Forelimb muscle (tissue), 1 donor: ENCODE measurements at regions not wholly inside any gene's neighbourhood (a gene's known extent, or its start where the extent isn't known, plus 50 kb on each side); places are given as distances from the start of the nearest gene placed in this dataset.
A peak's percentile ranks its signal among the peaks of the same experiment; 100 is the strongest.

Experiments
- DNase-seq: peaks from one replicate; pipeline ENCODE4 v3.0.0-alpha.2; 2013; ENCODE audit warnings: low read depth

- no peak for DNase-seq
Measured at GRCh38 chr10:21031232-21031795, 134.2 kb upstream of the NEBL start.

GRCh38 chr10:21030091-21030490 lies 133.0 kb upstream of the NEBL start:
- DNase-seq, result no peak

GRCh38 chr10:21022821-21023220 lies 125.7 kb upstream of the NEBL start:
- DNase-seq, result peak; percentile 9

DNA sequence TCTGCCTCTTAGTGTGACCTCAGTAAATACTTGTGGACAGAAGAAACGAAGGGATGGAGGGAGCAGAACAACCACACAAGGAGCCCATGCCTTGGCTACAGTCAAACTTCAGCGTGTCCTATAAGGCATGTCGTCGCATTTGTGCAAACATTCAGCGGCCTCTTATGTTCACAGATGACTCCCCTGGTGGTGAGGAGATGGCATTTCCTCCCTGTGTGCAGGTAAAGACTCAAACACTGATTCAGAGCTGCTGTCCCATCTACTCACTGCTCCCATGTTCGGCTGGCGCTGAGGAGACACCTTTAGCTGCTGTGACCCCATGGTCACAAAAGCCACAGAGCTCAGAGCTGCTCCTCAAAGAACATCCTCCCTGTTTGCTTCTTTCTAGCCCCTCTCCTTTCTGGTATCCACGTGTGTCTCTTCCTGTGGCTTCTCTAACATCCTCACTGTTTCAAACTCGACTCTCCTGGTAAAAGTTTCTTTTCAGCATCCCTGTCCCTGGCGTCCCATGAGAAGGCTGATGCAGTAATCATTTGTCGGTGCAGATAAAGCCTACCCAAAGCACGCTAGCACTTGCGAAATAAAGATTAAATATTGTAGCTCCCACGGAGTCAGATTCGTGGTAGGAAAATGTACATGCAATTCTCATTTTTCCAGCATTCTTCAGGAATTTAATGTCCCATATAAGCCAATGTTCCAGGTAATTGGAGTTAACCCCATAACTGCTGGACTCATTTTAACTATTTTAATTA lies 124.9 kb upstream of the NEBL start:
- DNase-seq, result no peak

DNA sequence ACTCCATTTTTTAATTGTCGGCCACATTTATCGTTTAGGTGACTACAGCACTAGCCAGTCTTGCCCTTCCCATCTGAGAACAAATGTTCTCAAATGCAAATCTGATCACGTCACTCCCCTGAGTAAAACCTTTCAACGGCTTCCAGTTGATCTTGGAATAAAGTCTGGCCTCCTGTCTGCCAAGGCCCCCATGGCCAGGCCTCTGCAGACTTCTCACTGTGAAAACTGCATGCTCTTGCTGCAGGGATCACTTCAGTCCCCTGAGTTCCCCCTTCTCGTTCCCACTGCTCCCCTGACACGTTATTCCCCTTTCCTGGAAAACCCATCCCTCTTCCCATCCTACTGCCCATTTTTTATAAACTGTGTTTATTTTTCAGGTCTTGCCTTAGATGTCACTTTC lies 124.1 kb upstream of the NEBL start:
- DNase-seq, result no peak

GRCh38 chr10:21020545-21020944 lies 123.4 kb upstream of the NEBL start:
- DNase-seq, result no peak

DNA sequence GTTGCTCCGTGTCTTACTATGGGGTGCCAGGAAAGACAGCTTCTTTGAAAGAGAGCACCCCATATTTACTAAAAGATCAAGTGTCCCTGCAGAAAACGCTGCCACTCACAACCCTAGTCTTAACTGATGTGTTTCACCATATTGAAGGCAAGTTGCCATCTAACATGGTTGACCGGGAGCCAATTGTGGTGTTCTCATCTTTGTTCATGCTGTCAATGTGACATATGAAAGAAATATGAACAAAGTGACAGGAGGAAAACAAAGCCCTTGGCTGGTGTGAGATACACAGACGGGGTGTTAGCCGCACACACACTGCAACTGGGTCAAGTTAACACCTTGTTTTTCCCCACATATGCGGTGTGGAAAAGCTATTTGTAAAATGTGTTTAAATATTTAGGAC lies 122.3 kb upstream of the NEBL start:
- DNase-seq, result no peak

DNA sequence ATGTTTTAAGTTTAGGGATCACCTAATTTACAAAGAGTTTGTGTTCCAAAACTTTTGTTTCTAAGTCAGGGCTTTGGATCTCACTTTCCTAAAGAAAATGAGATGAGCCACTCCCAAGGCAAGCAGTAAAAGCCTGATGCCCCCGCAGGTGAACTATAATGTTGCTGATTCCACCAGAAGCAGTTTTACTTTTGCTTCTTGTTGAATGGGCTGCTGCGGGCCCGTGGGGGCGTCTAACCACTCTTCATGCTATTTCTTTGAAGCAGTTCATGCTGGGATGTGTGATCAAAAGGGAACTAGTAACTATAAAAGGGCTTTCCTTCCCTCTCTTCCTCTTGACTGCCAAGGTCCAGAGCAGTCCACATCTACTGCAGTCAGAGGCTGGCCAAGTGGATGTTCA lies 118.7 kb upstream of the NEBL start:
- DNase-seq, result no peak

- no peak for DNase-seq
Measured at GRCh38 chr10:21014141-21014540, 117.0 kb upstream of the NEBL start.

DNA sequence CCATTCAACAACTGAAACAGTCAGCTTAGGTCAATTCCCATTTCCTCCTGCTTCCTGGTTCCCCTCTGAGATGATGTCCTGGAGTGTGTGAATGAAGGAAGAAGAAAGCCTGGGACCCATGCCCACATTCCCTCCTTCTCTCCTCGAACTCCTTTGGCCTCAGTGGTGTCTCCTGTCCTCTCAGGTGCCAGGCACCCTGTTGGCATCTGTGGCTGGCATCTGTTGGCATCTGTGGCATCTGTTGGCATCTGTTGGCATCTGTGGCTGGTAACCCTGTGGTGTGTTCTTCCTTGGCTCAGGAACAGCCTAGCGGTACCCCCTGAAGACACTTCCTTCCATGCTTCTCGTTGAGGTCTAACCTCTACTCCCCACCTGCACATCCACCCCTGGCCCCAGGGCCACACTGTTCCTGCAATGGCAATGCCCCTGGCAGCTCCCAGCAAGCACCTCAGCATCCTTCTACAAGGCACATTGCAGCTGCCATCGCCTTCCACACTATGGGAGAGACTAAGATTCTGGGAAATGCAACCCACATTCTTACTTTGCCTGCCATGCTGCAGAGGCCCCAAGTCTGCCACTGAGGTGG lies 114.4 kb upstream of the NEBL start:
- DNase-seq, result no peak

- no peak for DNase-seq
Measured at GRCh38 chr10:21010615-21011014, 113.5 kb upstream of the NEBL start.

DNA sequence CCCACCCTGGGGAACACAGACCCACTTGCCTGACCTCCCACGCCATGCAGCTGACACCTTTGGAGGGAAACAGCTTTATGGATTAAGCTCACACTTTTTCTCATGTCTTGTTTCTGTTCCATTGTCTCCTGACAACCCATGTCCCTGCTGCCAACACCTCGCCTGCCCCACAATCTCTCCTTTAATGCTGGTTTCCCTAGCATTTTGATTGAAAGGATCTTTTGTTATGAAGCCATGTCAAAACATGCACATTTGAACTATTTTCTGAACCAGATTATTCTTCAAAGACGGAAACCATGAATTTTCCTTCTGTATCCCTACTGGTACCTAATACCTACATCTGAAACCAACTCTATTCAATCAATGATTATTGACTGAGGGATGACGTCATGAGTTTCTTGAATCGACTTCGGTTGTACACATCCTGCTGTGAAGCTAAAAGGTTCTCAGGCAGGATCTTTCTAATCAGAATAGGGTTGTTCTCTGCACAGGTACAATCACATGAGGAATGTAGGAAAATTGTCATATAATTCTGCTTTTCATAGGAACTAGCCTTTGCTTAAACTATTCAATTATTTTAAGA lies 106.2 kb upstream of the NEBL start:
- DNase-seq, result no peak

- DNase-seq, result no peak
Measured at GRCh38 chr10:21002091-21002878, 105.2 kb upstream of the NEBL start.

DNA sequence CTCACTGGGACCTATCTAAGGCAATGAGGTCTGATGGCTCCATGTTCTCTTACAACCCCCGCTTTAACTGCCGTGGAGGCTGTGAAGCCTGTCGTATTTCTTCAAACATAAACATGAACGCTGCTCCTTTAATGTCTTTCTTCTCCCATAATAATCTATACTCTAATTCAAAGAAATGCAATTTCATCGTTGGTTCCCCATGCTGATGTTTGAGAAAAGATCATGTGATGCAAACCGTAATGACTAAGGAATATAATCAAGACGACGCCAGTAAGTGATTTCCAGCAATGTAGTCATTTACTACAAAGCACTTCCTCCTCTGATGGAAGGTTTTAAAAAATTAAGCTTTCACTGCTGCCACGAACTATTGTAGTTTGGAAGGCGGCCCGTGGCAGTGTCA lies 102.6 kb upstream of the NEBL start:
- no peak for DNase-seq

- no peak for DNase-seq
Measured at GRCh38 chr10:20998036-20998435, 100.9 kb upstream of the NEBL start.

DNA sequence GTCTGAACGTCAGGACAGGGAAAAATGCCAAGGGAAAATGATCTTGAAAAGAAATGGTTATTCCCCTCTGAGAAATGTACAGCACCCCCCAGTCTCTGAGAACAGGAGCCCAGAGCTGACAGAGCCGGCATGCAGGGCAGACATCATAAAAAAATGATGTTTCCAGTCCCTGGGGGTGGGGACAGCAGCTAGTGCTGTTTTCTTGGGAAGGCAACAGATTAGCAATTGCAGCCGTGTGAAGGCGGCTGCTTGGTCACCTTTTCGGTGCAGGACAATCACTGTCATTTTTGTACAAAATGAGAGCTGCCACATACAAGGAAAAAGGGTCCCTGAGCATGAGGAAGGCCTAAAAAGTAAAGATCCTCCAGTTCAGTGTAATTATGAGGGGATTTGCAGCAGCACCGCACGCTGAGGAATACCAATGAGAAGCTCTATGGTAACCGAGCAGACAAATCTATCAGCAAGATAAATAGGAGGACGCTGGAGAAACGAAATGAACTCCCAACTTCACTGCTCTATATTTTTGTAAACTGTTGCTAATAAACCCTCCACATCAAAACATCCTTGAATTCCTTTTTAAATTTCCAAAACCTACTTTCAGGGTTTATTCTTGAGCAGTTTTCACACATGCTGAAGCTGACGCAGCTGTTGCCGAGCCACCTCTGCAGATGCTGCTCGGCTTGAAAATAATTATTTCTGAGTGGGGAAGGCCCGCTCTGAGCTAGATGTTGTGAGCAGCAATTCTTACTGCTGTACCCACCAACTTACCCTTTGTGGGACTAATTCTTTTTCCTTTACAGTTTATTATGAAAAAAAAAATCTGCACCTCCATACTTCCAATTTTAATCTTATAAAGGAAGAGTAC lies 98.2 kb upstream of the NEBL start:
- DNase-seq, result no peak

DNA sequence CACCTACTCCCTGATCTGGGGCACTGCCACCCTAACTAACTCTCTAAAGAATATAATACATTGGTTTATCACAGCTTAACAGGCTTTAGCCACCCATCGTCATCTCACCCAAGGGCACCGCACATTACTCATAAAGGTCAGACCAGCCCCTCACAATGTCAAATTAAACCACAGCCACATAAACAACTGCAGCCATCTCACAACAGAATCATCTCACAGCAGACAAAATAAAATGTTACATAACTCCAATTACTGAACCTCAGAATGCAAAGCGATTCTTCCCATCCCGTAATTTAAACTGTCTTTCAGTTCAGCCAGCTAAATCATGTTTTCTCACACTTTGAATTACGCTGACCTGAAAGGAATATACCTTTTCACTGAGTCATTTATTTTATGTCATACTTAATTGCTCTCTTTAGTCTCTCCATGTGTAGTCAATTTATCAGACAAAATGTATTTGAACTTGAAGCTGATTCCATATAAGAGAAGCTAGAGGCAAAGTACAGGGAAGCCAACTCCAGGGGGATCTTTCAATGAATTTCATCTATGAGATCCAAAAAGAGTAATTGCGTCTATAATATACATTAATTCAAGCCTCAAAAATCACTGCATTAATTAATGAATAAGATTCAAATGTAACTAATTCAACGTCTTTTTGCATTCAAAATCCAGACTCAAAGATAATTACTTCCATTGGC lies 96.9 kb upstream of the NEBL start:
- no peak for DNase-seq

- no peak for DNase-seq
Measured at GRCh38 chr10:20993389-20993788, 96.3 kb upstream of the NEBL start.

GRCh38 chr10:20991526-20991925 lies 94.4 kb upstream of the NEBL start:
- no peak for DNase-seq

DNA sequence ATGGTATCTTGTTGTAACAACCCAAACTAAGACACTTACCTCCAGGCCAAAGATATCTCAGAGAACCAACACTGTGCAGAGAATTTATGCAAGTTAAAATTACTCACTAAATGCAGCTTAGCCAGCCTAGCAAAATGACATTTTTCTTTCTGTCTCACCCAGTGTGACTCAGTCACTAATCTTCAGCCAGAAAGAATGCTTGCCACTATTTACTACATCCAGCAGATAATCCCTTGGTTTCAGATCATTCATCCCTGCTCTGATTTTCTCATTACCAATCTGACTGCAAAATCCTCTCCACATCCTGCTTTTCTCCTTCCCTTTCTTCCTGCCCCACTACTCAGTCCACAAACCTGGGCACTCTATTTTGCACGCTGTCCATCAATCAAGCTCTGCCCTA lies 93.5 kb upstream of the NEBL start:
- DNase-seq, result no peak
